EL (cell line): ENCODE measurements at regions not wholly inside any gene's neighbourhood (a gene's known extent, or its start where the extent isn't known, plus 50 kb on each side); places are given as distances from the start of the nearest gene placed in this dataset.

Source experiments
- DNase-seq: peaks from one replicate; pipeline ENCODE4 v3.0.0-alpha.2; 2016

- DNase-seq, result no peak
Observed at GRCh38 chr6:87905101-87905641, 142.5 kb upstream of the SPACA1 start.

- DNase-seq, result no peak
Observed at GRCh38 chr6:87904011-87904410, 143.6 kb upstream of the SPACA1 start.

- DNase-seq, result no peak
Observed at GRCh38 chr6:87903323-87903722, 144.3 kb upstream of the SPACA1 start.

- no peak for DNase-seq
Observed at GRCh38 chr6:87902383-87902782, 145.3 kb upstream of the SPACA1 start.

- DNase-seq, result no peak
Observed at GRCh38 chr6:87901613-87902012, 146.0 kb upstream of the SPACA1 start.

GRCh38 chr6:87900160-87900698 lies 147.4 kb upstream of the SPACA1 start:
- no peak for DNase-seq

GRCh38 chr6:87899499-87900147 lies 148.0 kb upstream of the SPACA1 start:
- DNase-seq, result no peak

GRCh38 chr6:87897663-87898062 lies 150.0 kb upstream of the SPACA1 start:
- DNase-seq, result no peak

- DNase-seq, result no peak
Observed at GRCh38 chr6:87897013-87897412, 150.6 kb upstream of the SPACA1 start.

GRCh38 chr6:87887266-87887665 lies 160.4 kb upstream of the SPACA1 start:
- DNase-seq, result no peak

- no peak for DNase-seq
Observed at GRCh38 chr6:87884203-87884602, 163.4 kb upstream of the SPACA1 start.

GRCh38 chr6:87881342-87881895 lies 166.2 kb upstream of the SPACA1 start:
- no peak for DNase-seq

GRCh38 chr6:87879132-87879861 lies 168.3 kb upstream of the SPACA1 start:
- DNase-seq, result no peak

- DNase-seq, result no peak
Observed at GRCh38 chr6:87875781-87876180, 171.9 kb upstream of the SPACA1 start.

- DNase-seq, result no peak
Observed at GRCh38 chr6:87873556-87873955, 171.5 kb upstream of the AKIRIN2 start.

GRCh38 chr6:87870556-87870955 lies 168.5 kb upstream of the AKIRIN2 start:
- no peak for DNase-seq

- no peak for DNase-seq
Observed at GRCh38 chr6:87869064-87869905, 167.3 kb upstream of the AKIRIN2 start.

GRCh38 chr6:87860902-87861301 lies 158.9 kb upstream of the AKIRIN2 start:
- DNase-seq, result no peak

GRCh38 chr6:87858440-87858839 lies 156.4 kb upstream of the AKIRIN2 start:
- DNase-seq, result no peak

GRCh38 chr6:87851674-87852299 lies 149.8 kb upstream of the AKIRIN2 start:
- no peak for DNase-seq

GRCh38 chr6:87848616-87849015 lies 146.6 kb upstream of the AKIRIN2 start:
- no peak for DNase-seq

- no peak for DNase-seq
Observed at GRCh38 chr6:87847830-87848210, 145.8 kb upstream of the AKIRIN2 start.
